HG03060 (cell line): ENCODE measurements at regions not wholly inside any gene's neighbourhood (a gene's known extent, or its start where the extent isn't known, plus 50 kb on each side); places are given as distances from the start of the nearest gene placed in this dataset.

ENCODE experiments used
- ATAC-seq: cut with Tn5 transposase; IDR thresholded peaks from one replicate; pipeline ENCODE4 v1.9.1; 2021; ENCODE audit warnings: low read depth, moderate number of reproducible peaks; ENCODE audit not compliant: unreplicated experiment

GRCh38 chr12:41627476-41627875 is 439.4 kb downstream of the PDZRN4 start:
- no peak for ATAC-seq

- no peak for ATAC-seq
Observed at GRCh38 chr12:41624571-41624970, 436.5 kb downstream of the PDZRN4 start.
